AG04449 (cell line): ENCODE measurements at regions not wholly inside any gene's neighbourhood (a gene's known extent, or its start where the extent isn't known, plus 50 kb on each side); places are given as distances from the start of the nearest gene placed in this dataset.

ENCODE experiments used
- CTCF ChIA-PET: fragments of 350-600 bp; formaldehyde crosslinking; extraction: SDS; loops from one replicate; lab custom pipeline; 2021; ENCODE audit warnings: antibody characterized with exemption; lab: Yijun Ruan, JAX
- POLR2A ChIA-PET: fragments of 400-600, 350-600 bp; formaldehyde crosslinking; extraction: SDS; loops from one replicate; lab custom pipeline; 2020; ENCODE audit warnings: antibody characterized with exemption, inconsistent platforms; lab: Yijun Ruan, JAX
- DNase-seq: peaks from one replicate; pipeline ENCODE4 v3.0.0-alpha.2; 2010; ENCODE audit warnings: low read depth, low spot score
- H3K4me3 ChIP-seq: 2 replicates; pipeline ENCODE4 v1.5.1; 2011; ENCODE audit warnings: low read depth, mild to moderate bottlenecking, control low read depth, low read length
- CTCF ChIP-seq: IDR thresholded peaks from one replicate; pipeline ENCODE4 v1.5.1; 2011; ENCODE audit warnings: mild to moderate bottlenecking, moderate library complexity, low read length, control low read depth, inconsistent platforms; ENCODE audit not compliant: insufficient read depth; ENCODE audit errors: missing control alignments

- TF ChIP-seq CTCF = no peak
- no peak for DNase-seq
- no peak overlapping the region for H3K4me3 ChIP-seq
- ChIA-PET CTCF (no interaction called here), POLR2A (no interaction called here)
Measured at GRCh38 chr13:103157434-103158145, 91.4 kb upstream of the SLC10A2 start.

- no peak for TF ChIP-seq CTCF
- no peak overlapping the region for H3K4me3 ChIP-seq
- POLR2A ChIA-PET = no interaction called here
- no peak for DNase-seq
- CTCF ChIA-PET = no interaction called here
Measured at GRCh38 chr13:103157016-103157415, 90.8 kb upstream of the SLC10A2 start.

GRCh38 chr13:103156346-103156998 lies 90.3 kb upstream of the SLC10A2 start:
- CTCF ChIA-PET = no interaction called here
- TF ChIP-seq CTCF = no peak
- no peak for DNase-seq
- H3K4me3 ChIP-seq = no peak overlapping the region
- POLR2A ChIA-PET = no interaction called here

- DNase-seq = no peak
- POLR2A ChIA-PET = no interaction called here
- CTCF ChIA-PET = no interaction called here
- no peak for TF ChIP-seq CTCF
- no peak overlapping the region for H3K4me3 ChIP-seq
Measured at GRCh38 chr13:103153466-103153865, 87.2 kb upstream of the SLC10A2 start.

GRCh38 chr13:103147961-103148360 lies 81.7 kb upstream of the SLC10A2 start:
- ChIA-PET POLR2A (no interaction called here), CTCF (no interaction called here)
- no peak for TF ChIP-seq CTCF
- H3K4me3 ChIP-seq = no peak overlapping the region
- DNase-seq = no peak

GRCh38 chr13:103145442-103145841 lies 79.2 kb upstream of the SLC10A2 start:
- no peak overlapping the region for H3K4me3 ChIP-seq
- TF ChIP-seq CTCF = no peak
- no peak for DNase-seq
- ChIA-PET POLR2A (no interaction called here), CTCF (no interaction called here)
